Mesothelial cell of epicardium (in vitro differentiated cells): ENCODE measurements at regions not wholly inside any gene's neighbourhood (a gene's known extent, or its start where the extent isn't known, plus 50 kb on each side); places are given as distances from the start of the nearest gene placed in this dataset.

Experiments used
- DNase-seq, 2 experiments: peaks; one replicate each; pipeline ENCODE4 v3.0.0; 2021; ENCODE audit warnings: low spot score in 2 of 2; ENCODE audit not compliant: unreplicated experiment in 2 of 2
- H3K27ac Mint-ChIP-seq: 2 replicates; pipeline ENCODE4 v1.8.0; 2021; ENCODE audit warnings: mixed read lengths
- H3K27me3 Mint-ChIP-seq: 2 replicates; pipeline ENCODE4 v1.8.0; 2021; ENCODE audit warnings: low read depth, mixed read lengths
- H3K36me3 Mint-ChIP-seq: 2 replicates; pipeline ENCODE4 v1.8.0; 2021; ENCODE audit warnings: mixed read lengths
- H3K4me1 Mint-ChIP-seq: 2 replicates; pipeline ENCODE4 v1.8.0; 2021; ENCODE audit warnings: mixed read lengths
- H3K4me3 Mint-ChIP-seq: 2 replicates; pipeline ENCODE4 v1.8.0; 2021; ENCODE audit warnings: mild to moderate bottlenecking, moderate library complexity, mixed read lengths
- H3K9me3 Mint-ChIP-seq: 2 replicates; pipeline ENCODE4 v1.8.0; 2021; ENCODE audit warnings: mixed read lengths
- TF ChIP-seq, protein P1 (sequence below): fragments of 200-600 bp; sonication (generic); IDR thresholded peaks from one replicate; pipeline ENCODE4 v1.5.0; 2021; ENCODE audit warnings: antibody characterized with exemption; ENCODE audit not compliant: unreplicated experiment

DNA sequence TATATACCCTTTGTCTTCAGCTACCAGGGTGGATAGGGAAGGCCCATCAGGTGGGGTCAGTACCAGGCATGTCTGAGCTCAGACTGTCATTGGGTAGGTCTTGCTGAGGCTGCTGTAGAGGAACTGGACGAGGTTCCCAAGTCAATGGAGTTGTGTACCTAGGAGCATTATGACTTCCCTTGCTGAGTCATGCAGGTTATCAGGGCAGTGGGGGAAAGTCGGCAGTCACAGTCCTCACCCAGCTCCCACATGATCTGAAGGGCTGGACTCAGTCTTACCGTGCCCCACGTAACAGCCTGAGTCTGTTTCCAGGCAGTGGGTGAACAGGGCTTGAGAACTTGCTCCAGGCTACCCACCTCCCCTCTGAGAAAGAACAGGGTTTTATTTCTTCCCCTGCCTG is 260.8 kb upstream of the COBL start:
- peaks cover 44% of the 10 kb centered on the region for H3K9me3 Mint-ChIP-seq
- no peaks in the 10 kb centered on the region for H3K36me3 Mint-ChIP-seq
- no peak for DNase-seq

GRCh38 chr7:51569581-51569980 is 253.0 kb upstream of the COBL start:
- no peaks in the 10 kb centered on the region for H3K36me3 Mint-ChIP-seq
- H3K4me3 Mint-ChIP-seq = no peak overlapping the region
- no peaks in the 10 kb centered on the region for H3K27me3 Mint-ChIP-seq
- H3K9me3 Mint-ChIP-seq = peaks cover 22% of the 10 kb centered on the region
- TF ChIP-seq, protein P1, sequence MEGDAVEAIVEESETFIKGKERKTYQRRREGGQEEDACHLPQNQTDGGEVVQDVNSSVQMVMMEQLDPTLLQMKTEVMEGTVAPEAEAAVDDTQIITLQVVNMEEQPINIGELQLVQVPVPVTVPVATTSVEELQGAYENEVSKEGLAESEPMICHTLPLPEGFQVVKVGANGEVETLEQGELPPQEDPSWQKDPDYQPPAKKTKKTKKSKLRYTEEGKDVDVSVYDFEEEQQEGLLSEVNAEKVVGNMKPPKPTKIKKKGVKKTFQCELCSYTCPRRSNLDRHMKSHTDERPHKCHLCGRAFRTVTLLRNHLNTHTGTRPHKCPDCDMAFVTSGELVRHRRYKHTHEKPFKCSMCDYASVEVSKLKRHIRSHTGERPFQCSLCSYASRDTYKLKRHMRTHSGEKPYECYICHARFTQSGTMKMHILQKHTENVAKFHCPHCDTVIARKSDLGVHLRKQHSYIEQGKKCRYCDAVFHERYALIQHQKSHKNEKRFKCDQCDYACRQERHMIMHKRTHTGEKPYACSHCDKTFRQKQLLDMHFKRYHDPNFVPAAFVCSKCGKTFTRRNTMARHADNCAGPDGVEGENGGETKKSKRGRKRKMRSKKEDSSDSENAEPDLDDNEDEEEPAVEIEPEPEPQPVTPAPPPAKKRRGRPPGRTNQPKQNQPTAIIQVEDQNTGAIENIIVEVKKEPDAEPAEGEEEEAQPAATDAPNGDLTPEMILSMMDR = no peak
- no peak overlapping the region for H3K27ac Mint-ChIP-seq
- no peaks in the 10 kb centered on the region for H3K4me1 Mint-ChIP-seq
- no peak for DNase-seq

More for the DNA sequence above, 260.8 kb upstream of the COBL start:
- H3K27ac Mint-ChIP-seq = no peak overlapping the region
- TF ChIP-seq, protein P1 = no peak
- no peaks in the 10 kb centered on the region for H3K4me1 Mint-ChIP-seq
- no peaks in the 10 kb centered on the region for H3K27me3 Mint-ChIP-seq
- H3K4me3 Mint-ChIP-seq = no peak overlapping the region

DNA sequence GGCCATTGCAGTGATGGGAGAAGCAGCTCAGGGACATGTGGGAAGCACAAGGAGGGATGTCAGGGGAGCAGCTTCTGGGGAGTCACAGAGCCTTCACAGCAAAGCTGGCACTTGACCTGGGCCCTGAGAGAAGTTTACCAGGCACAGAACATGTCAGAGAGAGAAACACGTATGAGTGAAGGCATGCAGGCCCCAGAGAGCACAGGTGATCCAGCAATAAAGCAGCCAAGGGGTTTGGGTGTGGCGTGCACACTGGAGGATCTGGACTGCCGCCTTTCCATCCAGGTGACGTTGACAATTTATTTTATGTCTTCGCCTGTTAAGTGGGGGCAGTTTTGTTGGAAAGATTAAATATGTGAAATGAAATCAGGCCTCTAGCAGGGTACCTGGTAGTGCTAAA is 252.6 kb upstream of the COBL start:
- TF ChIP-seq, protein P1 = no peak
- Mint-ChIP-seq H3K4me3 (no peak overlapping the region), H3K27me3 (no peaks in the 10 kb centered on the region), H3K9me3 (peaks cover 18% of the 10 kb centered on the region), H3K27ac (no peak overlapping the region), H3K36me3 (no peaks in the 10 kb centered on the region), H3K4me1 (no peaks in the 10 kb centered on the region)
- DNase-seq = no peak

- no peak for DNase-seq
- Mint-ChIP-seq H3K4me3 (no peak overlapping the region), H3K27ac (no peak overlapping the region), H3K4me1 (no peaks in the 10 kb centered on the region), H3K27me3 (peaks cover 8% of the 10 kb centered on the region), H3K36me3 (no peaks in the 10 kb centered on the region), H3K9me3 (peaks cover 31% of the 10 kb centered on the region)
- TF ChIP-seq, protein P1 = no peak
Observed at GRCh38 chr7:51551070-51551469, 234.5 kb upstream of the COBL start.

DNA sequence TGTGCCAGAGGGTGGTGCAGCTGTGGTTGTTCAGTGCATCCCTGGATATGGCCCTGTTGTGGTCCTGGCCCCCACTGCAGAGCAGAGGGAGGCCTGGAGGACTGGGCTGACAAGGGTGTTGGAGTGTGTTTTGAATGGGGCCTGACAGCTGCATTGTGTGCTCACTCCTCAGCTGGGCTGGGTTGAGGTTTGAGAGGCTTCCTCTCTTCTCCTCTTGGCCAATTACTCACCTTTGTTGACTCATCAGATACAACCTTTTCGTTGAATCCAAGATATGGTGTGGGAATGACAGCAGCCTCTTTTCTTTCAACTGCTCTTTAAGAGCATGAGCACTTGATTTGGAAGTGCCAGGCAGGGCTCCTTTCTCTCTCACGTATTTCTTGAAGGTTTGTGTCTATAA is 228.5 kb upstream of the COBL start:
- Mint-ChIP-seq H3K27me3 (peaks cover 7% of the 10 kb centered on the region), H3K36me3 (no peaks in the 10 kb centered on the region), H3K9me3 (peaks cover 25% of the 10 kb centered on the region), H3K4me3 (no peak overlapping the region), H3K4me1 (no peaks in the 10 kb centered on the region), H3K27ac (no peak overlapping the region)
- DNase-seq = no peak
- TF ChIP-seq, protein P1 = no peak
